ENCODE measurements at regions not wholly inside any gene's neighbourhood (a gene's known extent, or its start where the extent isn't known, plus 50 kb on each side); places are given as distances from the start of the nearest gene placed in this dataset.
A peak's percentile ranks its signal among the peaks of the same experiment; 100 is the strongest.

DNA sequence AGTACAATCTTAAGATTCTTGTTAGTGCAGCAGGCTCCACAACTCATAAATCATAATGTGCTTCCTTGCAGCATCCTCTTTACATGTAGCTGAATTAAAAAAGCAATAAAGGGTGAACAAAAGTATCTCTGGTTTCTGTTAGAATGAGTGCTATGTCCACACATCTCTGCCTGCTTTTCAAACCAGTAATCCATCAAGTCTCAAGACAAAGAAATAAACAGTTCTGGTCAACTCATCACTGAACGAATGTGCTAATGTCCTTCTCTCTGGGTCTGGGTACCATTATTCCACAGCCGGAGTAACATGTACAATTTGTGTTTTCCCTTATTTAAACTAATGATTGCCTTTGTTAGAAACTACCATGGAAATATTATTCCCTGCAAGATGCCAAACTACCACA, 273.0 kb upstream of the USP15 start (continued):
- TF ChIP-seq, protein P1, sequence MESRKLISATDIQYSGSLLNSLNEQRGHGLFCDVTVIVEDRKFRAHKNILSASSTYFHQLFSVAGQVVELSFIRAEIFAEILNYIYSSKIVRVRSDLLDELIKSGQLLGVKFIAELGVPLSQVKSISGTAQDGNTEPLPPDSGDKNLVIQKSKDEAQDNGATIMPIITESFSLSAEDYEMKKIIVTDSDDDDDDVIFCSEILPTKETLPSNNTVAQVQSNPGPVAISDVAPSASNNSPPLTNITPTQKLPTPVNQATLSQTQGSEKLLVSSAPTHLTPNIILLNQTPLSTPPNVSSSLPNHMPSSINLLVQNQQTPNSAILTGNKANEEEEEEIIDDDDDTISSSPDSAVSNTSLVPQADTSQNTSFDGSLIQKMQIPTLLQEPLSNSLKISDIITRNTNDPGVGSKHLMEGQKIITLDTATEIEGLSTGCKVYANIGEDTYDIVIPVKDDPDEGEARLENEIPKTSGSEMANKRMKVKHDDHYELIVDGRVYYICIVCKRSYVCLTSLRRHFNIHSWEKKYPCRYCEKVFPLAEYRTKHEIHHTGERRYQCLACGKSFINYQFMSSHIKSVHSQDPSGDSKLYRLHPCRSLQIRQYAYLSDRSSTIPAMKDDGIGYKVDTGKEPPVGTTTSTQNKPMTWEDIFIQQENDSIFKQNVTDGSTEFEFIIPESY (IDR thresholded peaks at IDR 0.05) = no peak
- TF ChIP-seq SP1 (IDR thresholded peaks at IDR 0.05) (no peak), YY1 (IDR thresholded peaks at IDR 0.05) (no peak), EGR1 (IDR thresholded peaks at IDR 0.05; ENCODE audit: low read depth in 2 of 2) (no peak), RXRA (IDR thresholded peaks at IDR 0.05) (no peak), FOXA1 (IDR thresholded peaks at IDR 0.05) (no peak)

DNA sequence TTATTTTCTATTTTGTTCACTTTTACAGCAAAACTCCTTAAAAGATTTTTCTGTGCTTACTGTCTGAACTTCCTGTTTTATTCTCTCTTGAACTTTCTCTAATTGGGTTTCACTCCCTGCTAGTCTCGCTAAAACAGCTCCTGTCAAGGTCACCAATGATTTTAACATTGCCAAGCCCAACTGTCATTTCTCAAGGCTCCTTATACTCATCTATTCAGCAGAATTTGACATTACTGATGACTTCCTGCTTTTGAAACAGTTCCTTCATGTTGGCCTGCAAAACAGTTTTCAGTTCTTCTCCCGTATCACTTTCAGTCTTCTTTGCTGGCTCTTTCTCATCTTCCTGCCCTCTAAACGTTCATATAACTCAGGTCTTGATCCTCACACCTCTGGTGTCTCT, 268.5 kb upstream of the USP15 start:
- WGBS = 51% methylated on average over 3 of the region's 3 CpGs
- H3K9me3 ChIP-seq (ENCODE audit: control insufficient read depth in 4 of 4, low read length in 3 of 4) = no peaks in the 10 kb centered on the region
- no peak for DNase-seq (ENCODE audit: low spot score)
- H3K4me3 ChIP-seq (ENCODE audit: low read depth in 1 of 3, low read length in 3 of 3) = no peak overlapping the region
- H3K9ac ChIP-seq (ENCODE audit: low read depth in 1 of 2, low read length in 2 of 2) = no peak overlapping the region
- H3K27ac ChIP-seq (ENCODE audit: low read depth in 1 of 2, low read length in 2 of 2) = no peak overlapping the region
- TF ChIP-seq HNF4G (IDR thresholded peaks at IDR 0.05) (no peak), SP1 (IDR thresholded peaks at IDR 0.05) (no peak), FOXA1 (IDR thresholded peaks at IDR 0.05) (no peak), EGR1 (IDR thresholded peaks at IDR 0.05; ENCODE audit: low read depth in 2 of 2) (no peak), GABPA (IDR thresholded peaks at IDR 0.05 in 1 of 2, conservative IDR thresholded peaks at IDR 0.05 in 1 of 2) (no peak), RAD21 (IDR thresholded peaks at IDR 0.05) (no peak)
- TF ChIP-seq, protein P1 (IDR thresholded peaks at IDR 0.05) = no peak
- H3K27me3 ChIP-seq (ENCODE audit: control insufficient read depth in 4 of 4, insufficient read depth in 4 of 4, low read length in 3 of 4) = no peaks in the 10 kb centered on the region
- no peaks in the 10 kb centered on the region for H3K36me3 ChIP-seq (ENCODE audit: control insufficient read depth in 4 of 4, insufficient read depth in 3 of 4, low read depth in 1 of 4, low read length in 3 of 4)
- H3K4me1 ChIP-seq (ENCODE audit: control insufficient read depth in 4 of 4, insufficient read depth in 4 of 4, low read length in 3 of 4) = peaks cover 0 to 4% (median 1%) of the 10 kb centered on the region in 4 donors

DNA sequence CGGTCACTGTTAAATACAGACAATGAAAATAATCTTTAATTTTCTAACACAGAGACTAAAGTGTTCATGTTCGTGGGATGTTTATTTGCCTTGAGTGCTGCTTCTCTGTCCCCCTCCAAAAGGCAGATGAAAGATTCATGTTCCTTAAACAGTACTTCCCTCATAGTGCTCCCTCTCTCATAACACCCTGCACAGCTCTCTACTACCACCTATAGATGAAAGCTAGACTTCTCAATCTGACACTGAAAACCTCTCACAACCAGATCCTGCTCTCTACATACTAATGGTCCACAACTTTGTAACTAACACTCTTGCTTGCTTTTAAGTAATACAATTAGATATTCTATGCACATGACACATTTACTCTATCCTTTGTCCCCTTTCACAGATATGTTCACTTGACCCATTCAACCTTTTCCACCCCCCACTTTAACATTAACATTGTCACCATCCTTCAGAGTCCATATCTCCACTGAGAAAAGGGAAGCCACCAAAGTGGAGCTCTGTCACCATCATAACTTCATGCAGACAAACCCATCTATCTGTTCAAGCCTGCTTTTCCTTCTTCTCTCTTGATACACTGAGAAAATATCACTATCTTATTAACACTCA, 266.4 kb upstream of the USP15 start:
- H3K4me3 ChIP-seq (ENCODE audit: low read depth in 1 of 3, low read length in 3 of 3) = no peak overlapping the region
- H3K4me1 ChIP-seq (ENCODE audit: control insufficient read depth in 4 of 4, insufficient read depth in 4 of 4, low read length in 3 of 4) = no peaks in the 10 kb centered on the region
- H3K27ac ChIP-seq (ENCODE audit: low read depth in 1 of 2, low read length in 2 of 2) = no peak overlapping the region
- DNase-seq (ENCODE audit: low spot score) = no peak
- 40% methylated on average over 2 of the region's 2 CpGs for WGBS
- H3K36me3 ChIP-seq (ENCODE audit: control insufficient read depth in 4 of 4, insufficient read depth in 3 of 4, low read depth in 1 of 4, low read length in 3 of 4) = no peaks in the 10 kb centered on the region
- TF ChIP-seq EGR1 (IDR thresholded peaks at IDR 0.05; ENCODE audit: low read depth in 2 of 2) (no peak), FOXA2 (IDR thresholded peaks at IDR 0.05) (no peak), RAD21 (IDR thresholded peaks at IDR 0.05) (peak; percentile 95 to 97), TAF1 (conservative IDR thresholded peaks at IDR 0.05) (no peak), SP1 (IDR thresholded peaks at IDR 0.05) (no peak), JUND (IDR thresholded peaks at IDR 0.05) (no peak), YY1 (IDR thresholded peaks at IDR 0.05) (no peak), HNF4G (IDR thresholded peaks at IDR 0.05) (no peak), FOXA1 (IDR thresholded peaks at IDR 0.05) (no peak), RXRA (IDR thresholded peaks at IDR 0.05) (no peak), HNF4A (conservative IDR thresholded peaks at IDR 0.05) (no peak), GABPA (IDR thresholded peaks at IDR 0.05 in 1 of 2, conservative IDR thresholded peaks at IDR 0.05 in 1 of 2) (no peak)
- TF ChIP-seq, protein P2, sequence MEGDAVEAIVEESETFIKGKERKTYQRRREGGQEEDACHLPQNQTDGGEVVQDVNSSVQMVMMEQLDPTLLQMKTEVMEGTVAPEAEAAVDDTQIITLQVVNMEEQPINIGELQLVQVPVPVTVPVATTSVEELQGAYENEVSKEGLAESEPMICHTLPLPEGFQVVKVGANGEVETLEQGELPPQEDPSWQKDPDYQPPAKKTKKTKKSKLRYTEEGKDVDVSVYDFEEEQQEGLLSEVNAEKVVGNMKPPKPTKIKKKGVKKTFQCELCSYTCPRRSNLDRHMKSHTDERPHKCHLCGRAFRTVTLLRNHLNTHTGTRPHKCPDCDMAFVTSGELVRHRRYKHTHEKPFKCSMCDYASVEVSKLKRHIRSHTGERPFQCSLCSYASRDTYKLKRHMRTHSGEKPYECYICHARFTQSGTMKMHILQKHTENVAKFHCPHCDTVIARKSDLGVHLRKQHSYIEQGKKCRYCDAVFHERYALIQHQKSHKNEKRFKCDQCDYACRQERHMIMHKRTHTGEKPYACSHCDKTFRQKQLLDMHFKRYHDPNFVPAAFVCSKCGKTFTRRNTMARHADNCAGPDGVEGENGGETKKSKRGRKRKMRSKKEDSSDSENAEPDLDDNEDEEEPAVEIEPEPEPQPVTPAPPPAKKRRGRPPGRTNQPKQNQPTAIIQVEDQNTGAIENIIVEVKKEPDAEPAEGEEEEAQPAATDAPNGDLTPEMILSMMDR (IDR thresholded peaks at IDR 0.05; ENCODE audit: low read depth, low read length, missing input control) = peak; percentile 76
- TF ChIP-seq, protein P3, sequence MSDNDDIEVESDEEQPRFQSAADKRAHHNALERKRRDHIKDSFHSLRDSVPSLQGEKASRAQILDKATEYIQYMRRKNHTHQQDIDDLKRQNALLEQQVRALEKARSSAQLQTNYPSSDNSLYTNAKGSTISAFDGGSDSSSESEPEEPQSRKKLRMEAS (IDR thresholded peaks at IDR 0.05) = no peak
- TF ChIP-seq, protein P4, sequence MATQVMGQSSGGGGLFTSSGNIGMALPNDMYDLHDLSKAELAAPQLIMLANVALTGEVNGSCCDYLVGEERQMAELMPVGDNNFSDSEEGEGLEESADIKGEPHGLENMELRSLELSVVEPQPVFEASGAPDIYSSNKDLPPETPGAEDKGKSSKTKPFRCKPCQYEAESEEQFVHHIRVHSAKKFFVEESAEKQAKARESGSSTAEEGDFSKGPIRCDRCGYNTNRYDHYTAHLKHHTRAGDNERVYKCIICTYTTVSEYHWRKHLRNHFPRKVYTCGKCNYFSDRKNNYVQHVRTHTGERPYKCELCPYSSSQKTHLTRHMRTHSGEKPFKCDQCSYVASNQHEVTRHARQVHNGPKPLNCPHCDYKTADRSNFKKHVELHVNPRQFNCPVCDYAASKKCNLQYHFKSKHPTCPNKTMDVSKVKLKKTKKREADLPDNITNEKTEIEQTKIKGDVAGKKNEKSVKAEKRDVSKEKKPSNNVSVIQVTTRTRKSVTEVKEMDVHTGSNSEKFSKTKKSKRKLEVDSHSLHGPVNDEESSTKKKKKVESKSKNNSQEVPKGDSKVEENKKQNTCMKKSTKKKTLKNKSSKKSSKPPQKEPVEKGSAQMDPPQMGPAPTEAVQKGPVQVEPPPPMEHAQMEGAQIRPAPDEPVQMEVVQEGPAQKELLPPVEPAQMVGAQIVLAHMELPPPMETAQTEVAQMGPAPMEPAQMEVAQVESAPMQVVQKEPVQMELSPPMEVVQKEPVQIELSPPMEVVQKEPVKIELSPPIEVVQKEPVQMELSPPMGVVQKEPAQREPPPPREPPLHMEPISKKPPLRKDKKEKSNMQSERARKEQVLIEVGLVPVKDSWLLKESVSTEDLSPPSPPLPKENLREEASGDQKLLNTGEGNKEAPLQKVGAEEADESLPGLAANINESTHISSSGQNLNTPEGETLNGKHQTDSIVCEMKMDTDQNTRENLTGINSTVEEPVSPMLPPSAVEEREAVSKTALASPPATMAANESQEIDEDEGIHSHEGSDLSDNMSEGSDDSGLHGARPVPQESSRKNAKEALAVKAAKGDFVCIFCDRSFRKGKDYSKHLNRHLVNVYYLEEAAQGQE (IDR thresholded peaks at IDR 0.05) = no peak
- TF ChIP-seq, protein P5, sequence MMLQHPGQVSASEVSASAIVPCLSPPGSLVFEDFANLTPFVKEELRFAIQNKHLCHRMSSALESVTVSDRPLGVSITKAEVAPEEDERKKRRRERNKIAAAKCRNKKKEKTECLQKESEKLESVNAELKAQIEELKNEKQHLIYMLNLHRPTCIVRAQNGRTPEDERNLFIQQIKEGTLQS (IDR thresholded peaks at IDR 0.05) = no peak
- TF ChIP-seq, protein P1 (IDR thresholded peaks at IDR 0.05) = no peak
- H3K27me3 ChIP-seq (ENCODE audit: control insufficient read depth in 4 of 4, insufficient read depth in 4 of 4, low read length in 3 of 4) = no peaks in the 10 kb centered on the region
- H3K9me3 ChIP-seq (ENCODE audit: control insufficient read depth in 4 of 4, low read length in 3 of 4) = no peaks in the 10 kb centered on the region
- H3K9ac ChIP-seq (ENCODE audit: low read depth in 1 of 2, low read length in 2 of 2) = no peak overlapping the region
